Astrocyte of the cerebellum (primary cell): ENCODE measurements at regions not wholly inside any gene's neighbourhood (a gene's known extent, or its start where the extent isn't known, plus 50 kb on each side); places are given as distances from the start of the nearest gene placed in this dataset.

Source experiments
- DNase-seq: peaks from one replicate; pipeline ENCODE4 v3.0.0-alpha.2; 2011; ENCODE audit warnings: low read depth
- H3K4me3 ChIP-seq: 2 replicates; pipeline ENCODE4 v1.5.1; 2011; ENCODE audit warnings: mild to moderate bottlenecking, low read depth, low read length, moderate library complexity
- CTCF ChIP-seq: IDR thresholded peaks from 2 replicates; pipeline ENCODE4 v1.5.1; 2012; ENCODE audit warnings: low read length, low read depth, moderate library complexity, mild to moderate bottlenecking; ENCODE audit errors: missing control alignments
- in situ Hi-C: cut with HindIII; loops from 2 replicates; pipeline ENCODE4 v1.10.0; 2017; ENCODE audit warnings: low sequenced_read_pairs

GRCh38 chr3:102733791-102734563, 299.2 kb downstream of the ZPLD1 start:
- no peak for TF ChIP-seq CTCF
- in situ Hi-C loops = no loop called here
- H3K4me3 ChIP-seq = no peak overlapping the region
- peak; percentile 92 for DNase-seq

DNA sequence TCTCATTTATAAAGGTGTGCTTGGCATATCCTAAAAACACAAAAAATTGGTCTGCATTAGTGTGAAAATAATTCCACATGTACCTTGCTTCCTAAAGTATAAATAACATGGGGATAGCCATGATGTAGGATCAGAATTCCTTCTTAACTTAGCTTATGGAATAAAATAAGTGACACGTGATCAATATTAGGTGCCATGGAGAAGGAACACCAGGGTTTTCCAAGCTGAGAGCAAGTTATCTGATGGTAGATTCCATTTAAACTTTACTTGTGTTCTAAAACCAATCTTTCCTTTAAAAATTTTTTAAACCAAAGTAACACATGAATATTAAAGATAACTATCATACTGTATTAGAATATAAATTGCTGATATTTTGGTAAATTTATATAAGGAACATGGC, 300.5 kb downstream of the ZPLD1 start:
- in situ Hi-C loops = no loop called here
- no peak overlapping the region for H3K4me3 ChIP-seq
- no peak for TF ChIP-seq CTCF
- no peak for DNase-seq

DNA sequence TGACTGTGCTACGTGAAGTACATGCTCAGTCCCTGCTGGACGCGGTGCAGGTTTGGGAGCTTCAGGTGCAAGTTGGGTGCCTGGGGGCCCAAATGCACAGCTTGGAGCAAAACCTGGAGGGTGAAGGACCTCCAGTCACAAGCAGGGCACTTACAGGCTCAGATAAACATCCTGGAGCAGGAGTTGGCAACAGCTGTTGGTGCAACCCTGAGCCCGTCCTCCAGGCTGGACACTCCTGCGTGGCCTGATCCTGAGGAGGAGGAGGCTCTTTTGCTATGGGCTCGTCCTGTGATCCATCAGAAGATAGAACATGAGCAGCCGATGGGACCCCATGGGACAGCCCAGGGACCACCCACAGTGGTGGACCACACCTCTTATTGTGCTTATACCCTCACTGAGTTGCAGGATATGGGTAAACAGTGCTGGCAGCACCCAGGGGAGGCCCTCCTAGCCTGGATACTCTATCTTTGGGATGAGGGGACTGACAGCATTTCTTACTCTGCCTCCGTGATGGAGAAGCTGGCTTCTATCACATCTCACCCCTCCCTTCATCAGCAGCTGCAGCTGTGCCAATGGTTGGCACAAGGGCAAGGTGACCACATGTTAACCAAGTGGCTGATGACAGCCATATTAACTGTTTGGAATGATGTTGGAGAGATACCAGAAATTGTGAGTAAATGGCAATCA, 301.6 kb downstream of the ZPLD1 start:
- no peak for DNase-seq
- no peak overlapping the region for H3K4me3 ChIP-seq
- in situ Hi-C loops = no loop called here
- TF ChIP-seq CTCF = no peak

- no peak for DNase-seq
- in situ Hi-C loops = no loop called here
- no peak for TF ChIP-seq CTCF
Measured at GRCh38 chr3:102736975-102737304, 302.1 kb downstream of the ZPLD1 start.

DNA sequence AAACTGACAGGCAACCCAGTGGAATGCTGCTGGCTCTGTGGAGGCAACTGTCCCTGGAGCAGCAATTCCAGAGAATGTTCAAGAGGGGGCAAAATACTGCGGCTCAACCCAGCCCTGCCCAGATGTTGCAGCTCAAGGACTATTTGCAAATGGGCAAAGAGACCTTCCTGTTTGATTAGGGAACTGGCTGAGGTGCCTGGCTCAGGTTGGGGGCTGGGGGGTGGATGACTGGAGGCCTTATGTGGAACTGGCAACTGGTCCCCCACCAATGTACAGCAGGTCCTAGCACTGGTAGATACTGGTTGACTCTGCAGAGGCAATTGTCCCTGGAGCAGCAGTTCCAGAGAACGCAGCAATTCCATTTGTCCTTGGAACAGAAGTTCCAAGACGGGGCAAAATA, 302.5 kb downstream of the ZPLD1 start:
- in situ Hi-C loops = no loop called here
- no peak overlapping the region for H3K4me3 ChIP-seq
- no peak for TF ChIP-seq CTCF
- DNase-seq = no peak

More at GRCh38 chr3:102736975-102737304, 302.1 kb downstream of the ZPLD1 start:
- no peak overlapping the region for H3K4me3 ChIP-seq

DNA sequence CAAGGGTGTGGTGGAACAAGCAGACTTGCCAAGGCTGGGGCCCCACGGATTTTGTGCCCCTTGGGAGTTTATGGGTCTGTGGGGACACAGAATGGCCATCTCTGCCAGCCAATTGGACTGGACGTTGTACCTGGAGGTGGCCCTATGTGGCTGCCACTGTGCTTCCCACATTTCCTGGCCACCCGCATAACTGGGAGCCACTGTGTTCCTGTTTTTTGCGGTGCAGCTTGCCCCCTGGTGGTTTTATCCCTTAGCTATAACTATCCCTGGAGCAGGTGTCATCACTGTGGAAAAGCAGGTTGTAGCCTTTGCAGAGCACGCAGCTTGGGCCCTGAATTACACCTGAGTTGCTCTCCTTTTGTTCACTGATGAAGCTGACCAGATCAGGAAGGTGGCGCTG, 306.3 kb downstream of the ZPLD1 start:
- in situ Hi-C loops = no loop called here

More for the DNA sequence above, 306.3 kb downstream of the ZPLD1 start:
- no peak overlapping the region for H3K4me3 ChIP-seq
- DNase-seq = no peak
- peak; percentile 8 for TF ChIP-seq CTCF
